HG03280 (cell line): ENCODE measurements at regions not wholly inside any gene's neighbourhood (a gene's known extent, or its start where the extent isn't known, plus 50 kb on each side); places are given as distances from the start of the nearest gene placed in this dataset.

Experiments used
- ATAC-seq: cut with Tn5 transposase; IDR thresholded peaks from one replicate; pipeline ENCODE4 v1.9.1; 2021; ENCODE audit warnings: mild to moderate bottlenecking, moderate library complexity; ENCODE audit not compliant: unreplicated experiment

- ATAC-seq, result no peak
Measured at GRCh38 chr3:153311541-153311940, 149.5 kb downstream of the RAP2B start.

- ATAC-seq, result no peak
Measured at GRCh38 chr3:153313302-153313965, 151.4 kb downstream of the RAP2B start.

- ATAC-seq, result no peak
Measured at GRCh38 chr3:153314038-153314437, 152.0 kb downstream of the RAP2B start.

GRCh38 chr3:153315781-153316180 is 153.8 kb downstream of the RAP2B start:
- no peak for ATAC-seq

- no peak for ATAC-seq
Measured at GRCh38 chr3:153319705-153320554, 157.9 kb downstream of the RAP2B start.

GRCh38 chr3:153320585-153321128 is 158.6 kb downstream of the RAP2B start:
- no peak for ATAC-seq

- ATAC-seq, result no peak
Measured at GRCh38 chr3:153328690-153329089, 166.7 kb downstream of the RAP2B start.

- no peak for ATAC-seq
Measured at GRCh38 chr3:153330901-153331300, 168.9 kb downstream of the RAP2B start.

- ATAC-seq, result no peak
Measured at GRCh38 chr3:153331676-153332075, 169.7 kb downstream of the RAP2B start.

GRCh38 chr3:153334558-153334957 is 172.5 kb downstream of the RAP2B start:
- no peak for ATAC-seq

GRCh38 chr3:153337369-153337768 is 175.3 kb downstream of the RAP2B start:
- no peak for ATAC-seq

- ATAC-seq, result no peak
Measured at GRCh38 chr3:153338487-153338886, 176.5 kb downstream of the RAP2B start.

GRCh38 chr3:153339065-153339464 is 177.0 kb downstream of the RAP2B start:
- ATAC-seq, result no peak

GRCh38 chr3:153343988-153344782 is 182.2 kb downstream of the RAP2B start:
- ATAC-seq, result no peak

- ATAC-seq, result no peak
Measured at GRCh38 chr3:153348457-153349107, 186.6 kb downstream of the RAP2B start.

- no peak for ATAC-seq
Measured at GRCh38 chr3:153349108-153349499, 187.1 kb downstream of the RAP2B start.

- no peak for ATAC-seq
Measured at GRCh38 chr3:153350420-153350819, 188.4 kb downstream of the RAP2B start.

- ATAC-seq, result no peak
Measured at GRCh38 chr3:153354641-153355040, 192.6 kb downstream of the RAP2B start.

- ATAC-seq, result no peak
Measured at GRCh38 chr3:153355559-153355958, 193.5 kb downstream of the RAP2B start.

- no peak for ATAC-seq
Measured at GRCh38 chr3:153356908-153357307, 194.9 kb downstream of the RAP2B start.

GRCh38 chr3:153357436-153357835 is 195.4 kb downstream of the RAP2B start:
- ATAC-seq, result no peak
